Testis (tissue), 2 donors: ENCODE measurements at regions not wholly inside any gene's neighbourhood (a gene's known extent, or its start where the extent isn't known, plus 50 kb on each side); places are given as distances from the start of the nearest gene placed in this dataset.

ENCODE experiments used
- CTCF ChIP-seq, 3 experiments: fragments of 450-650 bp in 2 of 3; fragments of 200-600 bp in 1 of 3; sonication (generic) in 1 of 3; IDR thresholded peaks; one replicate each; pipeline ENCODE4 v1.5.1; 2016 to 2019; ENCODE audit warnings: antibody characterized with exemption in 3 of 3, mild to moderate bottlenecking in 2 of 3, moderate library complexity in 1 of 3
- POLR2A ChIP-seq: fragments of 450-650 bp; IDR thresholded peaks from one replicate; pipeline ENCODE4 v1.6.1; 2017; ENCODE audit warnings: antibody characterized with exemption, mild to moderate bottlenecking, moderate library complexity

DNA sequence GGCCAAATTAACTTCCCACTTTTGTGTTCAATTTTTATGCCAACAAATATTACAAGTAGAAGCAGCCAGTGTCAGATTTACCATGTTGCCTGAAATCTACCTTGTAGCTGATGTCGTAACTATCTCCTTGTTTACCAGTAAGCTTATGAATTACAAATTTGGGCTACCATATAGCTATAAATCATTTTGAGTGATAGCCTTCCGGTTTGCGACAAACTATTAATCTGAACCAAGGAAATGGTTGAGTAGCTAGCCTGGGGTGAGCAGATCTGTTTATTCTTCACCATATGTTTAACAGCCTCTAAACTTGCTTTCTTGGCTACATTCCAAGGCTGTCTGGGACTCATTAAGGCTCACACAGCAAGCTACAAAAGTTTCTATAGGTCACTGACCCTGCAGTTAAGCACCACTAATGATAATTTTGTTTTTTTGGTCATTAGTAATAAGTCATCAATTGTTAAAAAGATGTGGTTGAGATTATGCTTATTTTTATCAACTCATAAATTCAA, 218.7 kb upstream of the SPOCK3 start:
- TF ChIP-seq POLR2A: no peak
- no peak for TF ChIP-seq CTCF (IDR thresholded peaks at IDR 0.05)
